ENCODE measurements at regions not wholly inside any gene's neighbourhood (a gene's known extent, or its start where the extent isn't known, plus 50 kb on each side); places are given as distances from the start of the nearest gene placed in this dataset.

- TF ChIP-seq CREB1 (CRISPR knock-in tag; IDR thresholded peaks at IDR 0.05; ENCODE audit: low read depth) = no peak
- TF ChIP-seq ZNF331 (CRISPR knock-in tag; IDR thresholded peaks at IDR 0.05; ENCODE audit: low read depth) = no peak
- TF ChIP-seq ZNF462 (CRISPR knock-in tag; IDR thresholded peaks at IDR 0.05) = no peak
- Histone ChIP-seq H3F3A (replicated peaks; ENCODE audit: low read depth) (no peaks in the 10 kb centered on the region), H3K4me3 (no peak overlapping the region), H3K36me3 (ENCODE audit: insufficient read depth) (no peaks in the 10 kb centered on the region), H3K9me2 (ENCODE audit: insufficient read depth) (no peaks in the 10 kb centered on the region), H4K20me1 (replicated peaks; ENCODE audit: insufficient read depth) (no peaks in the 10 kb centered on the region), H3K4me2 (no peak overlapping the region), H3K27me3 (ENCODE audit: insufficient read depth) (no peaks in the 10 kb centered on the region), H3K79me2 (replicated peaks; ENCODE audit: insufficient read depth) (no peaks in the 10 kb centered on the region), H3K27ac (ENCODE audit: low read depth) (no peak overlapping the region), H3K4me1 (ENCODE audit: insufficient read depth) (peaks cover 3% of the 10 kb centered on the region; the same call in 1 of the 2 replicates), H2AFZ (no peak overlapping the region)
- ATAC-seq = no peak
- Mint-ChIP-seq H3K27me3 (ENCODE audit: insufficient read depth, low read depth, poor library complexity) (peaks cover 2% of the 10 kb centered on the region), H3K4me3 (no peak overlapping the region), H3K27ac (no peak overlapping the region), H3K36me3 (ENCODE audit: low read depth) (no peaks in the 10 kb centered on the region), H3K9me3 (no peaks in the 10 kb centered on the region), H3K4me1 (peaks cover 3% of the 10 kb centered on the region; the same call in 2 of the 3 replicates)
- DNase-seq (ENCODE audit: low spot score) = no peak
These were observed 193.8 kb upstream of the PRSS16 start for GRCh38 chr6:27053738-27054137.

GRCh38 chr6:27056615-27057014 lies 190.9 kb upstream of the PRSS16 start:
- Mint-ChIP-seq H3K36me3 (ENCODE audit: low read depth) (no peaks in the 10 kb centered on the region), H3K27ac (no peak overlapping the region), H3K4me3 (no peak overlapping the region), H3K27me3 (ENCODE audit: insufficient read depth, low read depth, poor library complexity) (peaks cover 2% of the 10 kb centered on the region), H3K9me3 (no peaks in the 10 kb centered on the region), H3K4me1 (peaks cover 6% of the 10 kb centered on the region)
- no peak overlapping the region for H3K4me2 ChIP-seq
- no peak overlapping the region for H3K27ac ChIP-seq (ENCODE audit: low read depth)
- H2AFZ ChIP-seq = no peak overlapping the region
- no peaks in the 10 kb centered on the region for H3K9me2 ChIP-seq (ENCODE audit: insufficient read depth)
- H3F3A ChIP-seq (replicated peaks; ENCODE audit: low read depth) = no peaks in the 10 kb centered on the region
- no peaks in the 10 kb centered on the region for H3K27me3 ChIP-seq (ENCODE audit: insufficient read depth)
- H3K4me3 ChIP-seq = no peak overlapping the region
- H4K20me1 ChIP-seq (replicated peaks; ENCODE audit: insufficient read depth) = no peaks in the 10 kb centered on the region
- H3K79me2 ChIP-seq (replicated peaks; ENCODE audit: insufficient read depth) = no peaks in the 10 kb centered on the region
- no peak for DNase-seq (ENCODE audit: low spot score)
- H3K36me3 ChIP-seq (ENCODE audit: insufficient read depth) = no peaks in the 10 kb centered on the region
- no peak for ATAC-seq
- H3K4me1 ChIP-seq (ENCODE audit: insufficient read depth) = no peaks in the 10 kb centered on the region
- TF ChIP-seq REST (IDR thresholded peaks at IDR 0.05; ENCODE audit: unreplicated experiment) = no peak
- no peak for TF ChIP-seq CTCF (conservative IDR thresholded peaks at IDR 0.05; ENCODE audit: low read depth in 2 of 2)
- no peak for TF ChIP-seq STAT1 (IDR thresholded peaks at IDR 0.05; ENCODE audit: unreplicated experiment)
- no peak for TF ChIP-seq JUNB (IDR thresholded peaks at IDR 0.05; ENCODE audit: unreplicated experiment)
- TF ChIP-seq ETS1 (IDR thresholded peaks at IDR 0.05) = no peak
- no peak for TF ChIP-seq EZH2phosphoT487 (IDR thresholded peaks at IDR 0.05; ENCODE audit: unreplicated experiment)
- TF ChIP-seq NANOG (IDR thresholded peaks at IDR 0.05; ENCODE audit: borderline replicate concordance) = no peak
- TF ChIP-seq POLR2AphosphoS5 (IDR thresholded peaks at IDR 0.05; ENCODE audit: low read depth) = no peak
